ENCODE measurements at regions not wholly inside any gene's neighbourhood (a gene's known extent, or its start where the extent isn't known, plus 50 kb on each side); places are given as distances from the start of the nearest gene placed in this dataset.

DNA sequence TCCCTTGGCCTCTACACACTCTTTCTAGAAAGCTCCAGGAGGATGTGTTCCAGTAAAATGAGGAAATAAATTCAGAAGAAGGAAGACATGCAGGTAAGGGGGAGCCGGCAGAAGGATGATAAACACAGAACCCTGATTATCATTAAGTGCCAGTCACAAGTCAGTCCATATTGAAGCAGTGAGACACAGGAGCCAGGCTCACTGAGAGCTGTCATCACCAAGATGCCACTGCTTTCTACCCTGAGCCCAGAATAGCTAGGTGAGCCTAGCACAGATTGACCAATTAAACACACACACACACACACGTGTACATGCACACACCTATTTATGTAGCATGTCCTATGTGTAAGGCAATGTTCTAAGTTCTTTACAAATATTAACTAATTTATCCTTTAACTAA is 211.4 kb upstream of the IPO5 start:
- Histone ChIP-seq H3K27ac (no peak overlapping the region), H3K36me3 (no peaks in the 10 kb centered on the region), H3K27me3 (no peaks in the 10 kb centered on the region), H3K4me3 (no peak overlapping the region), H3K9me3 (no peaks in the 10 kb centered on the region), H3K4me1 (no peaks in the 10 kb centered on the region)
- ATAC-seq: no peak
- TF ChIP-seq, protein P1, sequence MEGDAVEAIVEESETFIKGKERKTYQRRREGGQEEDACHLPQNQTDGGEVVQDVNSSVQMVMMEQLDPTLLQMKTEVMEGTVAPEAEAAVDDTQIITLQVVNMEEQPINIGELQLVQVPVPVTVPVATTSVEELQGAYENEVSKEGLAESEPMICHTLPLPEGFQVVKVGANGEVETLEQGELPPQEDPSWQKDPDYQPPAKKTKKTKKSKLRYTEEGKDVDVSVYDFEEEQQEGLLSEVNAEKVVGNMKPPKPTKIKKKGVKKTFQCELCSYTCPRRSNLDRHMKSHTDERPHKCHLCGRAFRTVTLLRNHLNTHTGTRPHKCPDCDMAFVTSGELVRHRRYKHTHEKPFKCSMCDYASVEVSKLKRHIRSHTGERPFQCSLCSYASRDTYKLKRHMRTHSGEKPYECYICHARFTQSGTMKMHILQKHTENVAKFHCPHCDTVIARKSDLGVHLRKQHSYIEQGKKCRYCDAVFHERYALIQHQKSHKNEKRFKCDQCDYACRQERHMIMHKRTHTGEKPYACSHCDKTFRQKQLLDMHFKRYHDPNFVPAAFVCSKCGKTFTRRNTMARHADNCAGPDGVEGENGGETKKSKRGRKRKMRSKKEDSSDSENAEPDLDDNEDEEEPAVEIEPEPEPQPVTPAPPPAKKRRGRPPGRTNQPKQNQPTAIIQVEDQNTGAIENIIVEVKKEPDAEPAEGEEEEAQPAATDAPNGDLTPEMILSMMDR (IDR thresholded peaks at IDR 0.05): no peak
- no peak for TF ChIP-seq POLR2A (IDR thresholded peaks at IDR 0.05)
- TF ChIP-seq POLR2AphosphoS5 (IDR thresholded peaks at IDR 0.05): no peak
- no peak for TF ChIP-seq EP300 (IDR thresholded peaks at IDR 0.05)
- 63 to 75% methylated on average over 2 of the region's 2 CpGs for WGBS, 2 donors (ENCODE audit: low coverage in 1 of 2)

DNA sequence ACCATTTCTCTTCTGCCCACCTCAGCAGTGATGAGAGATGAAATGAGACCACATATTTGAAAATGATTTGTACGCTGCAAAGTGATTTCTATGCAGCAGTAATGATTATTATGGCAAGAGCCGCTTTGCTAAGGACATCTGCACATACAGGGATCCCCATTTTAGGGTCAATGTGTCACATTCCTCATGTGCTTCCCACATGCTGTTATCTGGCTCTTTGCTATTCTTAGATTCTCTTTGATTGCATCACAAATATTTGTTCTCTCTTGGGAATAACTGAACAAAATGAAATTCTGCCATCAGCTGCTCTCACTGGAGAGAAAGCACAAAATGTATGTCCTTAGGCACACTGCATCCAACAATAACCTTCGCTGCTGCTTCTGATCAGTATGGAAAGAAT is 209.5 kb upstream of the IPO5 start:
- no peak overlapping the region for H3K27ac ChIP-seq
- H3K36me3 ChIP-seq: no peaks in the 10 kb centered on the region
- H3K9me3 ChIP-seq: no peaks in the 10 kb centered on the region
- no peak for ATAC-seq
- 63 to 71% methylated on average over 2 to 3 of the region's 3 CpGs for WGBS, 2 donors (ENCODE audit: low coverage in 1 of 2)
- no peak for TF ChIP-seq POLR2A (IDR thresholded peaks at IDR 0.05)
- TF ChIP-seq, protein P1 (IDR thresholded peaks at IDR 0.05): no peak
- H3K4me3 ChIP-seq: no peak overlapping the region
- H3K4me1 ChIP-seq: no peaks in the 10 kb centered on the region
- no peaks in the 10 kb centered on the region for H3K27me3 ChIP-seq

DNA sequence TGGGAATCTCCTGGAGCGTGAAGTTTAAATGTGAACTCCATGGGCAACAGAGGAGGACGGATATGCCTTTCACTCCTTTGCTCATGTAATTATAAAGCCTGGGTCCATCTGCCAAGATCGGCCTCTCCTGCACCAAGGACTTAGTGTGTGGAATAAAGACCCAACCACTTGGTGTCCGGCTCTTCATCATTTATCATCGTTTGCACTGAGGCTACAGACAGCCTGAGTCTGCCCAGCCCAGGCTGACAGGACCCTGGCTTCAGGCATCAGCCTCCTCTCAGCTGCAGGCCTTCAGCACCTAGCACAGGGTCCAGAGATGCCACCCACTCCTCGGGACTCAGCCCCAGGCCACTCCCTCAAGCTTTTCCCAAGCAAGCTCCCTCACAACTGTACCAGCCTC is 206.8 kb upstream of the IPO5 start:
- Histone ChIP-seq H3K4me3 (no peak overlapping the region), H3K4me1 (no peaks in the 10 kb centered on the region), H3K36me3 (no peaks in the 10 kb centered on the region), H3K27me3 (no peaks in the 10 kb centered on the region), H3K9me3 (peaks cover 0 to 5% (median 0%) of the 10 kb centered on the region in 3 donors), H3K27ac (no peak overlapping the region)
- 70 to 89% methylated on average over 3 to 5 of the region's 6 CpGs for WGBS, 2 donors (ENCODE audit: low coverage in 1 of 2)
- no peak for ATAC-seq
- no peak for TF ChIP-seq POLR2A (IDR thresholded peaks at IDR 0.05)
- TF ChIP-seq, protein P1 (IDR thresholded peaks at IDR 0.05): no peak
- TF ChIP-seq EP300 (IDR thresholded peaks at IDR 0.05): no peak

DNA sequence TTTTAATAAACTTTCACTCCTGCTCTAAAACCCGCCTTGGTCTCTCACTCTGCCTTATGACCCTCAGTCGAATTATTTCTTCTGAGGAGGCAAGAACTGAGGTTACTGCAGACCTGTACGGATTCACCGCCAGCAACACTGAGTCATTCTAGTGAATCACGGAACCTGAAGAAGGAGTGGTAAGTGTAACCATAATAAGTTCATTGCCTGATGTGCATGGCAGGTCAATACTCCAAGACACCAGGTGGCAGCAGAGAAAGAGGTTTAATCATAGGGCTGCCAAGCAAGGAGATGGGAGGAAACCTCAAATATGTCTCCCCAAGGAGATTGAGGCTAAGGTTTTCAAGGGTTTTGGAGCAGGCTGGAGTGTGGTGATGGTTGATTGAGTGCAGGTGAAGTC is 204.3 kb upstream of the IPO5 start:
- ATAC-seq: no peak
- WGBS, 2 donors (ENCODE audit: low coverage in 1 of 2): 96 to 100% methylated on average over 3 to 5 of the region's 5 CpGs
- Histone ChIP-seq H3K27ac (no peak overlapping the region), H3K4me3 (no peak overlapping the region), H3K36me3 (no peaks in the 10 kb centered on the region), H3K27me3 (peaks cover 3% of the 10 kb centered on the region), H3K4me1 (no peaks in the 10 kb centered on the region), H3K9me3 (peaks cover 0 to 5% (median 0%) of the 10 kb centered on the region in 3 donors)
- TF ChIP-seq EP300 (IDR thresholded peaks at IDR 0.05) (no peak), POLR2AphosphoS5 (IDR thresholded peaks at IDR 0.05) (no peak), POLR2A (IDR thresholded peaks at IDR 0.05) (no peak)
- TF ChIP-seq, protein P1 (IDR thresholded peaks at IDR 0.05): no peak

DNA sequence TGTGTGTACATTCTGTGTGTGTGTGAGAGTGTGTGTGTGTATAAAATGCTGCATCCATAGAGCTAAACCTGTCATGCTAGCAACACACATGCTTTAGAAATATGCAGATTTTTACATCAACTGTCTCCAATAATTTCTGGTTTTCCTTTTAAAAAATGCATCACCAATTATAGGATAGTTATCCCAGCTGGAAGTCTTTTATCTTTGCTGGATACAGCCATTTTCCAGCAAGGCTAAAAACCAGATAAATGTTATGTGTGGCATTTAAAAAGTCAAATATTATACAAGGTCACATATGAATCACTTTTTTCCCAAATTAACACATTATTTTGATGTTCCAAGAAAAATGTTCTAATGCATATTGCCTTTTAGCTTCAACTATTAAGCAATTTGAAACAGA is 202.0 kb upstream of the IPO5 start:
- H3K9me3 ChIP-seq: peaks cover 0 to 5% (median 0%) of the 10 kb centered on the region in 3 donors
- H3K36me3 ChIP-seq: no peaks in the 10 kb centered on the region
- TF ChIP-seq POLR2A (IDR thresholded peaks at IDR 0.05) (no peak), EP300 (IDR thresholded peaks at IDR 0.05) (no peak), POLR2AphosphoS5 (IDR thresholded peaks at IDR 0.05) (no peak)
- TF ChIP-seq, protein P1 (IDR thresholded peaks at IDR 0.05): no peak
- H3K4me3 ChIP-seq: no peak overlapping the region
- H3K4me1 ChIP-seq: no peaks in the 10 kb centered on the region
- ATAC-seq: no peak
- H3K27me3 ChIP-seq: peaks cover 4% of the 10 kb centered on the region
- no peak overlapping the region for H3K27ac ChIP-seq
